HG02870 (cell line): ENCODE measurements at regions not wholly inside any gene's neighbourhood (a gene's known extent, or its start where the extent isn't known, plus 50 kb on each side); places are given as distances from the start of the nearest gene placed in this dataset.

Source experiments
- ATAC-seq: cut with Tn5 transposase; IDR thresholded peaks from one replicate; pipeline ENCODE4 v1.9.1; 2021; ENCODE audit warnings: mild to moderate bottlenecking, moderate library complexity; ENCODE audit not compliant: unreplicated experiment

- no peak for ATAC-seq
These were observed 450.6 kb downstream of the TSN start for GRCh38 chr2:122206101-122206500.

- ATAC-seq, result no peak
These were observed 453.9 kb downstream of the TSN start for GRCh38 chr2:122209377-122209776.

GRCh38 chr2:122210065-122210464, 454.6 kb downstream of the TSN start:
- ATAC-seq, result no peak

- ATAC-seq, result no peak
These were observed 455.7 kb downstream of the TSN start for GRCh38 chr2:122210898-122211856.

- ATAC-seq, result no peak
These were observed 457.9 kb downstream of the TSN start for GRCh38 chr2:122213312-122213711.

GRCh38 chr2:122216071-122216470, 460.6 kb downstream of the TSN start:
- no peak for ATAC-seq

GRCh38 chr2:122216901-122217300, 461.4 kb downstream of the TSN start:
- ATAC-seq, result no peak

GRCh38 chr2:122218596-122218995, 463.1 kb downstream of the TSN start:
- no peak for ATAC-seq

- ATAC-seq, result no peak
These were observed 464.1 kb downstream of the TSN start for GRCh38 chr2:122219504-122219903.

GRCh38 chr2:122221665-122222064, 466.2 kb downstream of the TSN start:
- no peak for ATAC-seq

GRCh38 chr2:122231296-122231695, 475.8 kb downstream of the TSN start:
- ATAC-seq, result no peak

GRCh38 chr2:122233372-122233771, 477.9 kb downstream of the TSN start:
- no peak for ATAC-seq

GRCh38 chr2:122236152-122236874, 480.9 kb downstream of the TSN start:
- ATAC-seq, result no peak

- ATAC-seq, result no peak
These were observed 481.5 kb downstream of the TSN start for GRCh38 chr2:122236925-122237324.

- ATAC-seq, result no peak
These were observed 482.0 kb downstream of the TSN start for GRCh38 chr2:122237450-122237849.

- no peak for ATAC-seq
These were observed 482.6 kb downstream of the TSN start for GRCh38 chr2:122238006-122238559.

GRCh38 chr2:122239440-122239839, 484.0 kb downstream of the TSN start:
- ATAC-seq, result no peak

GRCh38 chr2:122244598-122245229, 489.3 kb downstream of the TSN start:
- no peak for ATAC-seq

GRCh38 chr2:122249673-122250072, 494.2 kb downstream of the TSN start:
- no peak for ATAC-seq

GRCh38 chr2:122251158-122251557, 495.7 kb downstream of the TSN start:
- no peak for ATAC-seq

- no peak for ATAC-seq
These were observed 496.1 kb downstream of the TSN start for GRCh38 chr2:122251566-122251965.
